Prostate gland (tissue), 2 donors: ENCODE measurements at regions not wholly inside any gene's neighbourhood (a gene's known extent, or its start where the extent isn't known, plus 50 kb on each side); places are given as distances from the start of the nearest gene placed in this dataset.

Experiments
- CTCF ChIP-seq, 4 experiments: fragments of 200-600 bp in 2 of 4; fragments of 450-650 bp in 2 of 4; sonication (generic) in 2 of 4; IDR thresholded peaks; 1 replicate in 3 of 4; 2 replicates in 1 of 4; pipeline ENCODE4 v1.5.1; 2016 to 2019; ENCODE audit warnings: antibody characterized with exemption in 4 of 4, mild to moderate bottlenecking in 2 of 4, moderate library complexity in 2 of 4
- POLR2A ChIP-seq: fragments of 450-650 bp; IDR thresholded peaks from one replicate; pipeline ENCODE4 v1.6.1; 2016; ENCODE audit warnings: antibody characterized with exemption, mild to moderate bottlenecking

- TF ChIP-seq POLR2A (no peak), CTCF (IDR thresholded peaks at IDR 0.05) (no peak)
Measured at GRCh38 chr2:237260686-237261085, 153.3 kb downstream of the COL6A3 start.
